Type B pancreatic cell (in vitro differentiated cells): ENCODE measurements at regions not wholly inside any gene's neighbourhood (a gene's known extent, or its start where the extent isn't known, plus 50 kb on each side); places are given as distances from the start of the nearest gene placed in this dataset.

Experiments
- DNase-seq: peaks from one replicate; pipeline ENCODE4 v3.0.0; 2021; ENCODE audit warnings: mixed read lengths; ENCODE audit not compliant: unreplicated experiment; ENCODE audit errors: extremely low spot score
- H3K27ac Mint-ChIP-seq: 2 replicates; pipeline ENCODE4 v1.8.0; 2021; ENCODE audit warnings: mild to moderate bottlenecking, mixed read lengths
- H3K27me3 Mint-ChIP-seq: 2 replicates; pipeline ENCODE4 v1.8.0; 2021; ENCODE audit warnings: mixed read lengths
- H3K36me3 Mint-ChIP-seq: 2 replicates; pipeline ENCODE4 v1.8.0; 2021; ENCODE audit warnings: mixed read lengths
- H3K4me1 Mint-ChIP-seq: one replicate; pipeline ENCODE4 v1.8.0; 2021; ENCODE audit warnings: mixed read lengths; ENCODE audit not compliant: unreplicated experiment
- H3K4me3 Mint-ChIP-seq: 2 replicates; pipeline ENCODE4 v1.8.0; 2021; ENCODE audit warnings: mild to moderate bottlenecking, mixed read lengths
- H3K9me3 Mint-ChIP-seq: 2 replicates; pipeline ENCODE4 v1.8.0; 2021; ENCODE audit warnings: mixed read lengths
- CTCF ChIP-seq: fragments of 200-600 bp; sonication (generic); conservative IDR thresholded peaks from 2 replicates; pipeline ENCODE4 v1.5.0; 2021; ENCODE audit warnings: antibody characterized with exemption, mild to moderate bottlenecking

DNA sequence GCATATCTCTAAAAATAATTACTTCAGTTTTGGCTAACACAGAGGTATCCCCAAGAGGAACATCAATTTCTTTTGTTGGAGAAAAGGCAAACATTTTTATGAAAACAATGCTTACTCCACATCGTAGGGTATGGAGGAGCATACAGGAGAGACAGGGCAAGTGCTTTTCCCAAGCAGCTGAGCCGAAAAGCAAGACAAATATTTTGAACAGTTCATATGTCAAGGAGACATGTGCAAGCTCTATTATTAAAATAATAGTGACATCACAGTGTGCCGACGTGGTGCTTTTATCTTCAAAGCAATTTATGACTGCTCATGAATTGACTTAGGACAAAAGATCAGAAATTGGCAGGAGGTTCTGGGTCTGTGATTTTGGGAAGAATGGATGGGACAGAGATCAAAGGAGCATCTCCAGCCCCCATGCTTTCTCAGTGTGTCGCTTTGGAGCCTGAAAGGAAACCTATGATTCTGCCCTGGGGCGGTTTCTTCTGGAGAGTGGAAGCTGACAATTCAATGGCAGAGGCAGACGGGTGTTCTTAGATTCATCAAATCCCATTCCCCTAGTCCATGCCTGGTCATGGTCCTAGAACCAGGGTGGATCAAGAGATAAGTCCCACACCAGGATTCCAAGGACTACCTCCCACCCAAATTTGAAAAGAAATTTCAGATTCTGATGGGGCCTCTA, 97.1 kb downstream of the JCAD start:
- Mint-ChIP-seq H3K36me3 (no peaks in the 10 kb centered on the region), H3K27me3 (no peaks in the 10 kb centered on the region), H3K27ac (peak overlapping the region; percentile 59), H3K9me3 (no peaks in the 10 kb centered on the region), H3K4me1 (peaks cover 54% of the 10 kb centered on the region), H3K4me3 (no peak overlapping the region)
- no peak for TF ChIP-seq CTCF
- no peak for DNase-seq

GRCh38 chr10:29961351-29961750, 98.0 kb downstream of the JCAD start:
- DNase-seq: no peak
- no peaks in the 10 kb centered on the region for H3K9me3 Mint-ChIP-seq
- H3K27me3 Mint-ChIP-seq: no peaks in the 10 kb centered on the region
- no peak for TF ChIP-seq CTCF
- H3K27ac Mint-ChIP-seq: no peak overlapping the region
- H3K4me1 Mint-ChIP-seq: peaks cover 55% of the 10 kb centered on the region
- H3K4me3 Mint-ChIP-seq: no peak overlapping the region
- peaks cover 5% of the 10 kb centered on the region for H3K36me3 Mint-ChIP-seq

GRCh38 chr10:29960261-29960660, 99.1 kb downstream of the JCAD start:
- Mint-ChIP-seq H3K4me3 (no peak overlapping the region), H3K27ac (peak overlapping the region; percentile 51), H3K27me3 (no peaks in the 10 kb centered on the region), H3K36me3 (peaks cover 5% of the 10 kb centered on the region), H3K9me3 (peaks cover 4% of the 10 kb centered on the region), H3K4me1 (peaks cover 55% of the 10 kb centered on the region)
- DNase-seq: no peak
- TF ChIP-seq CTCF: no peak

- H3K9me3 Mint-ChIP-seq: peaks cover 4% of the 10 kb centered on the region
- peak overlapping the region; percentile 51 for H3K27ac Mint-ChIP-seq
- H3K36me3 Mint-ChIP-seq: peaks cover 5% of the 10 kb centered on the region
- no peak for TF ChIP-seq CTCF
- H3K27me3 Mint-ChIP-seq: no peaks in the 10 kb centered on the region
- no peak overlapping the region for H3K4me3 Mint-ChIP-seq
- H3K4me1 Mint-ChIP-seq: peaks cover 54% of the 10 kb centered on the region
- DNase-seq: no peak
Observed at GRCh38 chr10:29959586-29959985, 99.8 kb downstream of the JCAD start.

DNA sequence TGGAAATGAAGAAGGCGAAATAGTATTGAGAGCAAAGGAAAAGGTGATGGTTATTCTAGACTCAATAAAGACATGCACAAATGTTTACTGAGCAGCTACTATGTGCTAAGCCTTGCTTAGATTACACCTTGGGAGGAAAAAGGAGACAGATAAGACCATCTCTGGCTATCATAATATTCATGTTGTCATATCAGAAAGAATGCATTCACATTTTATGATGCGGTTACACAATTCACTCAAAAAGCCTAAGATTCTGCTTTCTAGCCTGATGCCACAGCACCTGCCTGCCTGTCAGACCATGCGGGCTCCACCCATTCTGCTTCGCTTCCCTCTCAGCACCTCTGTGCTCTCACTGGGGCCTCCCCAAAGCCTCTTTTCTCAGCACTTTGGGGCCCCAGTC, 100.9 kb downstream of the JCAD start:
- no peak for DNase-seq
- Mint-ChIP-seq H3K4me1 (peaks cover 46% of the 10 kb centered on the region), H3K4me3 (peak overlapping the region; percentile 32), H3K27me3 (no peaks in the 10 kb centered on the region), H3K27ac (peak overlapping the region; percentile 77), H3K36me3 (peaks cover 5% of the 10 kb centered on the region), H3K9me3 (peaks cover 4% of the 10 kb centered on the region)
- TF ChIP-seq CTCF: no peak
